ENCODE measurements at regions not wholly inside any gene's neighbourhood (a gene's known extent, or its start where the extent isn't known, plus 50 kb on each side); places are given as distances from the start of the nearest gene placed in this dataset.

- Histone ChIP-seq H3K9ac (ENCODE audit: low read depth in 2 of 2, low read length in 2 of 2) (no peak overlapping the region), H3K9me3 (no peaks in the 10 kb centered on the region), H3K36me3 (no peaks in the 10 kb centered on the region), H3K4me3 (no peak overlapping the region), H3K27me3 (no peaks in the 10 kb centered on the region), H3K27ac (no peak overlapping the region), H3K4me1 (no peaks in the 10 kb centered on the region)
- TF ChIP-seq CTCF (IDR thresholded peaks at IDR 0.05): no peak
- no peak for DNase-seq
- intact Hi-C loops (cut with DNase I): no loop called here
Observed at GRCh38 chr17:14750866-14751265, 450.0 kb downstream of the HS3ST3B1 start.

- H3K36me3 ChIP-seq: no peaks in the 10 kb centered on the region
- H3K4me3 ChIP-seq: no peak overlapping the region
- no peak overlapping the region for H3K9ac ChIP-seq (ENCODE audit: low read depth in 2 of 2, low read length in 2 of 2)
- no peaks in the 10 kb centered on the region for H3K4me1 ChIP-seq
- H3K27me3 ChIP-seq: no peaks in the 10 kb centered on the region
- intact Hi-C loops (cut with DNase I): no loop called here
- no peaks in the 10 kb centered on the region for H3K9me3 ChIP-seq
- DNase-seq: no peak
- H3K27ac ChIP-seq: no peak overlapping the region
- no peak for TF ChIP-seq CTCF (IDR thresholded peaks at IDR 0.05)
Observed at GRCh38 chr17:14749269-14749668, 448.4 kb downstream of the HS3ST3B1 start.

- no peaks in the 10 kb centered on the region for H3K27me3 ChIP-seq
- H3K9me3 ChIP-seq: no peaks in the 10 kb centered on the region
- DNase-seq: no peak
- H3K4me1 ChIP-seq: no peaks in the 10 kb centered on the region
- TF ChIP-seq CTCF (IDR thresholded peaks at IDR 0.05): no peak
- no peak overlapping the region for H3K9ac ChIP-seq (ENCODE audit: low read depth in 2 of 2, low read length in 2 of 2)
- no peak overlapping the region for H3K27ac ChIP-seq
- H3K4me3 ChIP-seq: no peak overlapping the region
- H3K36me3 ChIP-seq: no peaks in the 10 kb centered on the region
- intact Hi-C loops (cut with DNase I): no loop called here
Observed at GRCh38 chr17:14748036-14748710, 447.3 kb downstream of the HS3ST3B1 start.

- no peak for TF ChIP-seq CTCF (IDR thresholded peaks at IDR 0.05)
Observed at GRCh38 chr17:14747603-14747950, 446.7 kb downstream of the HS3ST3B1 start.

GRCh38 chr17:14746822-14747602 is 446.1 kb downstream of the HS3ST3B1 start:
- no peak for DNase-seq
- TF ChIP-seq CTCF (IDR thresholded peaks at IDR 0.05): no peak
- H3K9me3 ChIP-seq: no peaks in the 10 kb centered on the region
- intact Hi-C loops (cut with DNase I): no loop called here
- no peaks in the 10 kb centered on the region for H3K36me3 ChIP-seq
- no peak overlapping the region for H3K9ac ChIP-seq (ENCODE audit: low read depth in 2 of 2, low read length in 2 of 2)
- H3K27me3 ChIP-seq: no peaks in the 10 kb centered on the region
- H3K27ac ChIP-seq: no peak overlapping the region
- H3K4me3 ChIP-seq: no peak overlapping the region
- H3K4me1 ChIP-seq: no peaks in the 10 kb centered on the region

More at GRCh38 chr17:14747603-14747950, 446.7 kb downstream of the HS3ST3B1 start:
- no peaks in the 10 kb centered on the region for H3K4me1 ChIP-seq
- no peak overlapping the region for H3K27ac ChIP-seq
- intact Hi-C loops (cut with DNase I): no loop called here
- H3K27me3 ChIP-seq: no peaks in the 10 kb centered on the region
- DNase-seq: no peak
- H3K9me3 ChIP-seq: no peaks in the 10 kb centered on the region
- H3K9ac ChIP-seq (ENCODE audit: low read depth in 2 of 2, low read length in 2 of 2): no peak overlapping the region
- no peak overlapping the region for H3K4me3 ChIP-seq
- no peaks in the 10 kb centered on the region for H3K36me3 ChIP-seq

Data from colonic mucosa (tissue), 4 donors.